ENCODE measurements at regions not wholly inside any gene's neighbourhood (a gene's known extent, or its start where the extent isn't known, plus 50 kb on each side); places are given as distances from the start of the nearest gene placed in this dataset.

DNA sequence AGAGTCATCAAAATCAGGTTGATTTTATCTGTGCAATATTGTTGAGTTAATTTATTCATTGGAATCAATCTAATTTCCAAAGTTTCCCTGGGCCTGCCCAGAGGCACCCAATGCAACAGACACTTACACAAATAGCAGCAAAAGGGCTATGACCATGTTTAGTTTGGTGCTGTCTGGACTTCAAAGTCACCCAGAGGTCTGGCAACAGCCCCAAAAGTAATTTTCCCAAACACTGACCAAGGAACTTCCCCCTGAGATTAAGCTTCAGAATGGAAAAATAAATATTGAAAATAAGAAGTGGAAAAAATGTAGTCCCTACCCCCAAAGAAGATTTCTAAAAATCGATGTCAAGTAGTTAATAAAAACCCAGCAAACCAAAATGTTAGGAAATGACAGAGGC is 70.9 kb upstream of the RNF152 start:
- Histone ChIP-seq H2BK120ac (ENCODE audit: low read depth, low read length) (no peak overlapping the region), H3K4ac (ENCODE audit: low read depth in 1 of 2, low read length in 2 of 2) (no peak overlapping the region), H2AK5ac (ENCODE audit: low read length, severe bottlenecking) (no peak overlapping the region), H3K18ac (ENCODE audit: low read depth in 1 of 2, low read length in 2 of 2) (no peak overlapping the region), H3K4me1 (ENCODE audit: control insufficient read depth, insufficient read depth, low read depth, low read length) (no peaks in the 10 kb centered on the region), H3K23ac (ENCODE audit: low read length in 2 of 2) (no peak overlapping the region), H3K4me3 (ENCODE audit: insufficient read depth in 1 of 2, low read depth in 1 of 2, low read length in 2 of 2) (no peak overlapping the region), H4K91ac (ENCODE audit: low read length) (no peak overlapping the region), H2BK5ac (ENCODE audit: low read depth, low read length, poor library complexity, severe bottlenecking) (no peak overlapping the region), H3K27me3 (ENCODE audit: control insufficient read depth in 1 of 2, insufficient read depth in 1 of 2, low read length in 2 of 2) (no peaks in the 10 kb centered on the region), H3K27ac (ENCODE audit: low read length, poor library complexity, severe bottlenecking) (no peak overlapping the region), H4K8ac (ENCODE audit: low read length) (no peak overlapping the region), H3K9me3 (ENCODE audit: control insufficient read depth, low read length) (no peaks in the 10 kb centered on the region), H3K79me1 (replicated peaks; ENCODE audit: low read length, poor library complexity, severe bottlenecking) (no peaks in the 10 kb centered on the region), H3K4me2 (ENCODE audit: low read length, poor library complexity, severe bottlenecking) (no peak overlapping the region), H3K14ac (ENCODE audit: low read length in 2 of 2) (no peak overlapping the region), H2BK15ac (ENCODE audit: low read depth, poor library complexity, severe bottlenecking) (no peak overlapping the region), H2AFZ (ENCODE audit: low read depth, low read length) (no peak overlapping the region), H3K9ac (ENCODE audit: low read length) (no peak overlapping the region), H2BK12ac (ENCODE audit: low read length in 2 of 2) (no peak overlapping the region), H3K36me3 (ENCODE audit: control insufficient read depth in 1 of 2, insufficient read depth in 2 of 2, low read depth in 1 of 2, low read length in 2 of 2) (no peaks in the 10 kb centered on the region)
- no peak for DNase-seq
- WGBS, result 100% methylated on average over 1 of the region's 1 CpG

DNA sequence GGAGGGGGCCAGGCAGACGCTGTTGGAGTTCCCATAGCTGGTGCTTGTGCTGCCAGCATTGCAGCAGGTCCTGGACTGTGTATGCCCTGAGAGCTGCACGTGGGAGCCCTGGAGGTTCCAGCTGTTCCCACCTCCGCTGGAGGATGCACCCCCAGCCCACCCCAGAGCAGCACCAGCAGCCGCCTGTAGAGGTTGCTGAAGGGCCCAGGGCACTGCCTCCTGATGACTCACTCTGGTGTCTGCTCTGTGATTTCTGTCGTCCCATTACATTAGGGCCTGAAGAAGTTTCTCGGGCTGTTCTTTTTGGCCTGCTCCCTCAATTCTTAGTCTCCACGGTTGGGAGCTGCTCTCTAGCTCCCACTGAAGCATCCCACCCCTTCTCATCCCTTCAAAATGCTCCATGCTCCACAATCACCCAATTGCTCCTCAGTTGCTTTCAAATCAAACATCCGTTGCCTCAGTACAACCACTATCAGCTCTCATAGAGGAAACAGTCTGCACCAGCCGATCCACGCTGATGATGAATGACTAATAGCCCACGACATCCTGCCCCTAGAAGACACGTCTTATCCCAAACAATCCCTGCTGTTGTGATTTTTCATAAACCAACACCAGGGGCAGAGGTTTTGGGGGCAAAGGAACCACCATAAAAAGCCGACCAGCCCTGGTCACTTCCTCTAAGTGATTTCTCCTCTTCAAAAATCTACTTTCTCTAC is 65.2 kb upstream of the RNF152 start:
- WGBS, result 47% methylated on average over 13 of the region's 13 CpGs
- H3K4me1 ChIP-seq (ENCODE audit: control insufficient read depth, insufficient read depth, low read depth, low read length), result peaks cover 3% of the 10 kb centered on the region
- peak; percentile 58 for DNase-seq
- H3K9ac ChIP-seq (ENCODE audit: low read length), result no peak overlapping the region
- H3K4me3 ChIP-seq (ENCODE audit: insufficient read depth in 1 of 2, low read depth in 1 of 2, low read length in 2 of 2), result no peak overlapping the region
- peak overlapping the region; percentile 56 for H2BK15ac ChIP-seq (ENCODE audit: low read depth, poor library complexity, severe bottlenecking)
- H4K91ac ChIP-seq (ENCODE audit: low read length), result peak overlapping the region; percentile 66
- H3K79me1 ChIP-seq (replicated peaks; ENCODE audit: low read length, poor library complexity, severe bottlenecking), result no peaks in the 10 kb centered on the region
- no peaks in the 10 kb centered on the region for H3K36me3 ChIP-seq (ENCODE audit: control insufficient read depth in 1 of 2, insufficient read depth in 2 of 2, low read depth in 1 of 2, low read length in 2 of 2)
- peak overlapping the region in 1 of 2 experiments; percentile 74 for H3K14ac ChIP-seq (ENCODE audit: low read length in 2 of 2)
- H2AFZ ChIP-seq (ENCODE audit: low read depth, low read length), result no peak overlapping the region
- H3K23ac ChIP-seq (ENCODE audit: low read length in 2 of 2), result no peak overlapping the region
- H2BK12ac ChIP-seq (ENCODE audit: low read length in 2 of 2), result peak overlapping the region; percentile 35 to 76
- H3K18ac ChIP-seq (ENCODE audit: low read depth in 1 of 2, low read length in 2 of 2), result peak overlapping the region; percentile 57 to 73
- H3K27ac ChIP-seq (ENCODE audit: low read length, poor library complexity, severe bottlenecking), result no peak overlapping the region
- H3K27me3 ChIP-seq (ENCODE audit: control insufficient read depth in 1 of 2, insufficient read depth in 1 of 2, low read length in 2 of 2), result no peaks in the 10 kb centered on the region
- H3K4me2 ChIP-seq (ENCODE audit: low read length, poor library complexity, severe bottlenecking), result no peak overlapping the region
- no peak overlapping the region for H2BK5ac ChIP-seq (ENCODE audit: low read depth, low read length, poor library complexity, severe bottlenecking)
- H3K4ac ChIP-seq (ENCODE audit: low read depth in 1 of 2, low read length in 2 of 2), result peak overlapping the region; percentile 37 to 72
- H2AK5ac ChIP-seq (ENCODE audit: low read length, severe bottlenecking), result no peak overlapping the region
- no peak overlapping the region for H2BK120ac ChIP-seq (ENCODE audit: low read depth, low read length)
- H3K9me3 ChIP-seq (ENCODE audit: control insufficient read depth, low read length), result no peaks in the 10 kb centered on the region
- peak overlapping the region; percentile 31 for H4K8ac ChIP-seq (ENCODE audit: low read length)

DNA sequence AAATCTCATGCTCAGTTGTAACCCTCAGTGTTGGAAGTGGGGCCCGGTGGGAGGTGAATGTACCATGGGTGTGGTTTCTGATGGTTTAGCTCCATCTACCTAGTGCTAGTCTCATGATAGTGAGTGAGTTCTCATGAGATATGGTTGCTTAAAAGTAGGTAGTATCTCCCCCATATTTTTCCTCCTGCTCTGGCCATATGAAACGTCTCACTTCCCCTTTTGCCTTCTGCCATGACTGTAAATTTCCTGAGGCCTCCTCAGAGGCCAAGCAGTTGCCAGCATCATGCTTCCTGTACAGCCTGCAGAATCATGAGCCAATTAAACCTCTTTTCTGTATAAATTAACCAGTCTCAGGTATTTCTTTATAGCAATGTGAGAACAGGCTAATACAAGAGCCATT is 62.8 kb upstream of the RNF152 start:
- 71% methylated on average over 1 of the region's 2 CpGs for WGBS
- Histone ChIP-seq H3K14ac (ENCODE audit: low read length in 2 of 2) (no peak overlapping the region), H3K4me2 (ENCODE audit: low read length, poor library complexity, severe bottlenecking) (no peak overlapping the region), H3K23ac (ENCODE audit: low read length in 2 of 2) (no peak overlapping the region), H3K18ac (ENCODE audit: low read depth in 1 of 2, low read length in 2 of 2) (no peak overlapping the region), H2AFZ (ENCODE audit: low read depth, low read length) (no peak overlapping the region), H3K4ac (ENCODE audit: low read depth in 1 of 2, low read length in 2 of 2) (no peak overlapping the region), H3K9me3 (ENCODE audit: control insufficient read depth, low read length) (no peaks in the 10 kb centered on the region), H4K8ac (ENCODE audit: low read length) (no peak overlapping the region), H2BK5ac (ENCODE audit: low read depth, low read length, poor library complexity, severe bottlenecking) (no peak overlapping the region), H3K9ac (ENCODE audit: low read length) (no peak overlapping the region), H3K79me1 (replicated peaks; ENCODE audit: low read length, poor library complexity, severe bottlenecking) (no peaks in the 10 kb centered on the region), H2BK15ac (ENCODE audit: low read depth, poor library complexity, severe bottlenecking) (no peak overlapping the region), H2AK5ac (ENCODE audit: low read length, severe bottlenecking) (no peak overlapping the region), H4K91ac (ENCODE audit: low read length) (no peak overlapping the region), H2BK12ac (ENCODE audit: low read length in 2 of 2) (no peak overlapping the region), H2BK120ac (ENCODE audit: low read depth, low read length) (no peak overlapping the region), H3K27ac (ENCODE audit: low read length, poor library complexity, severe bottlenecking) (no peak overlapping the region), H3K27me3 (ENCODE audit: control insufficient read depth in 1 of 2, insufficient read depth in 1 of 2, low read length in 2 of 2) (no peaks in the 10 kb centered on the region), H3K4me3 (ENCODE audit: insufficient read depth in 1 of 2, low read depth in 1 of 2, low read length in 2 of 2) (no peak overlapping the region), H3K36me3 (ENCODE audit: control insufficient read depth in 1 of 2, insufficient read depth in 2 of 2, low read depth in 1 of 2, low read length in 2 of 2) (no peaks in the 10 kb centered on the region), H3K4me1 (ENCODE audit: control insufficient read depth, insufficient read depth, low read depth, low read length) (peaks cover 4% of the 10 kb centered on the region)
- no peak for DNase-seq

DNA sequence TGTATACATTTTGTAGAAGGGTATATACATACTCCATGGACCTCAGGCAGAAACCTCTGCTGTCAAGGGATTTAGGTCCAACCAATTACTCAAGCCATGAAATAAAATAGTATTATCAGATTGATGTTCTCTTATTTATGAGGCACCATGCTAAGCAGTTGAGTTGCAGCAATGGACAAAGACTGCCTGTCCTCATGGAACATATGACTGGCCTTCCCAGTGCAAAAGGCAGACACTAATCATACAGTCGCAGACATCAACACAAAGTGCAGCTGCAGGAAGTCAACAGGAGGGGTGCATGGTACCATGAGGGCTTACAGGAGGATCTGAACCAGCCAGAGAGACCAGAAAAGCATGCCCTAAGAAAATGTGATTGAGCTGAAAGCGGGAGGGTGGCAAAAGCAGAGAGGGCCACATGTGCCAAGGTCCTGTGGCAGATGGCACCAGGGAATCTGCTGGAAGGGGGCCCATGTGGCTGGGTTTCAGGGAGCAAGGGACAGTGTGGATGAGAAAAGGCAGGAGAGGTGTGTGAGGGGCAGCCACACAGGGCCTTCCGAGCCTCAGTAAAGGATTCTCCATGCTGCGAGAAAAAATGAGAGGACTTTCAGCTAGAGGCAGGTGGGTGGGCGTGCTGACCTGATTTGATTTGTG is 61.4 kb upstream of the RNF152 start:
- peak; percentile 51 for DNase-seq
- H3K9ac ChIP-seq (ENCODE audit: low read length), result no peak overlapping the region
- WGBS, result 97% methylated on average over 5 of the region's 5 CpGs

More for the DNA sequence above, 61.4 kb upstream of the RNF152 start:
- Histone ChIP-seq H3K23ac (ENCODE audit: low read length in 2 of 2) (peak overlapping the region in 1 of 2 experiments; percentile 3), H3K36me3 (ENCODE audit: control insufficient read depth in 1 of 2, insufficient read depth in 2 of 2, low read depth in 1 of 2, low read length in 2 of 2) (no peaks in the 10 kb centered on the region), H3K4me1 (ENCODE audit: control insufficient read depth, insufficient read depth, low read depth, low read length) (peaks cover 11% of the 10 kb centered on the region), H3K4me3 (ENCODE audit: insufficient read depth in 1 of 2, low read depth in 1 of 2, low read length in 2 of 2) (no peak overlapping the region), H3K14ac (ENCODE audit: low read length in 2 of 2) (peak overlapping the region in 1 of 2 experiments; percentile 19), H2AFZ (ENCODE audit: low read depth, low read length) (no peak overlapping the region), H4K8ac (ENCODE audit: low read length) (peak overlapping the region; percentile 31), H2BK15ac (ENCODE audit: low read depth, poor library complexity, severe bottlenecking) (peak overlapping the region; percentile 1), H3K27ac (ENCODE audit: low read length, poor library complexity, severe bottlenecking) (no peak overlapping the region), H3K4me2 (ENCODE audit: low read length, poor library complexity, severe bottlenecking) (no peak overlapping the region), H3K79me1 (replicated peaks; ENCODE audit: low read length, poor library complexity, severe bottlenecking) (no peaks in the 10 kb centered on the region), H3K9me3 (ENCODE audit: control insufficient read depth, low read length) (no peaks in the 10 kb centered on the region), H3K18ac (ENCODE audit: low read depth in 1 of 2, low read length in 2 of 2) (peak overlapping the region; percentile 13 to 16), H3K4ac (ENCODE audit: low read depth in 1 of 2, low read length in 2 of 2) (peak overlapping the region in 1 of 2 experiments; percentile 15), H2BK120ac (ENCODE audit: low read depth, low read length) (no peak overlapping the region), H2BK5ac (ENCODE audit: low read depth, low read length, poor library complexity, severe bottlenecking) (no peak overlapping the region), H2AK5ac (ENCODE audit: low read length, severe bottlenecking) (no peak overlapping the region), H2BK12ac (ENCODE audit: low read length in 2 of 2) (peak overlapping the region; percentile 51 to 73), H3K27me3 (ENCODE audit: control insufficient read depth in 1 of 2, insufficient read depth in 1 of 2, low read length in 2 of 2) (no peaks in the 10 kb centered on the region), H4K91ac (ENCODE audit: low read length) (peak overlapping the region; percentile 70)
